ENCODE measurements at regions not wholly inside any gene's neighbourhood (a gene's known extent, or its start where the extent isn't known, plus 50 kb on each side); places are given as distances from the start of the nearest gene placed in this dataset.

GRCh38 chr22:22422629-22423112 lies 85.9 kb downstream of the ZNF280B start:
- Histone ChIP-seq H3K4me3 (no peak overlapping the region), H3K27ac (no peak overlapping the region), H3K36me3 (no peaks in the 10 kb centered on the region), H3K9me3 (no peaks in the 10 kb centered on the region), H3K27me3 (peaks cover 48% of the 10 kb centered on the region), H3K4me1 (no peaks in the 10 kb centered on the region)
- in situ Hi-C loops (cut with MboI; ENCODE audit: low pct_ligation_motif_present in 1 of 4, low pct_unique_long_range_greater_than_20kb in 1 of 4, low sequenced_read_pairs in 3 of 4) (no loop called here), intact Hi-C loops (cut with DNase I; ENCODE audit: low total_unique reads) (no loop called here)
- peak; percentile 79 for DNase-seq
- WGBS, 2 donors (ENCODE audit: low coverage in 1 of 2), result 0% methylated on average over 6 of the region's 6 CpGs
- no peak for TF ChIP-seq EP300 (IDR thresholded peaks at IDR 0.05; ENCODE audit: low read depth)
- peak; percentile 29 to 75 (median 62) for TF ChIP-seq CTCF (IDR thresholded peaks at IDR 0.05)
- TF ChIP-seq POLR2A (IDR thresholded peaks at IDR 0.05), result no peak
- TF ChIP-seq POLR2AphosphoS5 (IDR thresholded peaks at IDR 0.05), result no peak

- TF ChIP-seq POLR2A (IDR thresholded peaks at IDR 0.05) (no peak), EP300 (IDR thresholded peaks at IDR 0.05; ENCODE audit: low read depth) (no peak), CTCF (IDR thresholded peaks at IDR 0.05) (no peak), POLR2AphosphoS5 (IDR thresholded peaks at IDR 0.05) (no peak)
- DNase-seq, result no peak
- WGBS, 2 donors (ENCODE audit: low coverage in 1 of 2), result 85% methylated on average over 3 of the region's 3 CpGs; no CpG with 5 or more reads in 1 of the 2 donors
- H3K9me3 ChIP-seq, result no peaks in the 10 kb centered on the region
- H3K4me3 ChIP-seq, result no peak overlapping the region
- H3K27me3 ChIP-seq, result peaks cover 38% of the 10 kb centered on the region
- intact Hi-C loops (cut with DNase I; ENCODE audit: low total_unique reads), result no loop called here
- no peaks in the 10 kb centered on the region for H3K4me1 ChIP-seq
- in situ Hi-C loops (cut with MboI; ENCODE audit: low pct_ligation_motif_present in 1 of 4, low pct_unique_long_range_greater_than_20kb in 1 of 4, low sequenced_read_pairs in 3 of 4), result no loop called here
- no peak overlapping the region for H3K27ac ChIP-seq
- no peaks in the 10 kb centered on the region for H3K36me3 ChIP-seq
These were observed 84.9 kb downstream of the ZNF280B start for GRCh38 chr22:22423681-22424080.

- DNase-seq, result no peak
- no peaks in the 10 kb centered on the region for H3K36me3 ChIP-seq
- H3K27me3 ChIP-seq, result peaks cover 32% of the 10 kb centered on the region
- TF ChIP-seq EP300 (IDR thresholded peaks at IDR 0.05; ENCODE audit: low read depth) (no peak), CTCF (IDR thresholded peaks at IDR 0.05) (no peak), POLR2AphosphoS5 (IDR thresholded peaks at IDR 0.05) (no peak), POLR2A (IDR thresholded peaks at IDR 0.05) (no peak)
- H3K9me3 ChIP-seq, result no peaks in the 10 kb centered on the region
- intact Hi-C loops (cut with DNase I; ENCODE audit: low total_unique reads), result no loop called here
- H3K4me1 ChIP-seq, result no peaks in the 10 kb centered on the region
- H3K4me3 ChIP-seq, result no peak overlapping the region
- H3K27ac ChIP-seq, result no peak overlapping the region
- in situ Hi-C loops (cut with MboI; ENCODE audit: low pct_ligation_motif_present in 1 of 4, low pct_unique_long_range_greater_than_20kb in 1 of 4, low sequenced_read_pairs in 3 of 4), result no loop called here
- WGBS, 2 donors (ENCODE audit: low coverage in 1 of 2), result 66% methylated on average over 13 of the region's 13 CpGs; no CpG with 5 or more reads in 1 of the 2 donors
These were observed 84.2 kb downstream of the ZNF280B start for GRCh38 chr22:22424210-22424800.

- Histone ChIP-seq H3K4me3 (no peak overlapping the region), H3K36me3 (no peaks in the 10 kb centered on the region), H3K9me3 (no peaks in the 10 kb centered on the region), H3K4me1 (no peaks in the 10 kb centered on the region), H3K27me3 (peaks cover 26% of the 10 kb centered on the region), H3K27ac (no peak overlapping the region)
- intact Hi-C loops (cut with DNase I; ENCODE audit: low total_unique reads), result no loop called here
- in situ Hi-C loops (cut with MboI; ENCODE audit: low pct_ligation_motif_present in 1 of 4, low pct_unique_long_range_greater_than_20kb in 1 of 4, low sequenced_read_pairs in 3 of 4), result no loop called here
- WGBS, 2 donors (ENCODE audit: low coverage in 1 of 2), result 79 to 83% methylated on average over 1 to 3 of the region's 3 CpGs
- no peak for TF ChIP-seq POLR2AphosphoS5 (IDR thresholded peaks at IDR 0.05)
- no peak for TF ChIP-seq POLR2A (IDR thresholded peaks at IDR 0.05)
- no peak for TF ChIP-seq EP300 (IDR thresholded peaks at IDR 0.05; ENCODE audit: low read depth)
- TF ChIP-seq CTCF (IDR thresholded peaks at IDR 0.05), result no peak
- DNase-seq, result no peak
These were observed 83.6 kb downstream of the ZNF280B start for GRCh38 chr22:22424956-22425355.

All from transverse colon (tissue), 4 donors.